Spleen (tissue), 11 donors: ENCODE measurements at regions not wholly inside any gene's neighbourhood (a gene's known extent, or its start where the extent isn't known, plus 50 kb on each side); places are given as distances from the start of the nearest gene placed in this dataset.

Source experiments
- DNase-seq: peaks from one replicate; pipeline ENCODE4 v3.0.0-alpha.2; 2020
- H3K27ac ChIP-seq, 8 donors: fragments of 200-600 bp; sonication (generic) in 7 of 8; 1 replicate in 4 of 8; 2 replicates in 4 of 8; pipeline versions ENCODE4 v1.5.0 to v1.8.0; 2016 to 2021; ENCODE audit warnings: inconsistent platforms in 4 of 8, mild to moderate bottlenecking in 4 of 8, moderate library complexity in 1 of 8
- H3K27me3 ChIP-seq, 7 donors: fragments of 200-600 bp; sonication (generic) in 6 of 7; replicated peaks in 1 of 7; 1 replicate in 4 of 7; 2 replicates in 3 of 7; pipeline versions ENCODE4 v1.5.0 to v1.8.0; 2016 to 2021; ENCODE audit warnings: inconsistent platforms in 3 of 7, mild to moderate bottlenecking in 1 of 7
- H3K36me3 ChIP-seq, 6 donors: fragments of 200-600 bp; sonication (generic) in 5 of 6; 1 replicate in 4 of 6; 2 replicates in 2 of 6; pipeline versions ENCODE4 v1.5.0 to v1.8.0; 2016 to 2021; ENCODE audit warnings: inconsistent platforms in 2 of 6
- H3K4me1 ChIP-seq, 6 donors: fragments of 200-600 bp; sonication (generic) in 5 of 6; 1 replicate in 3 of 6; 2 replicates in 3 of 6; pipeline versions ENCODE4 v1.5.0 to v1.8.0; 2016 to 2021; ENCODE audit warnings: inconsistent platforms in 3 of 6
- H3K4me3 ChIP-seq, 8 donors: fragments of 200-600 bp; sonication (generic) in 7 of 8; 1 replicate in 4 of 8; 2 replicates in 4 of 8; pipeline versions ENCODE4 v1.5.0 to v1.8.0; 2016 to 2021; ENCODE audit warnings: inconsistent platforms in 4 of 8, mild to moderate bottlenecking in 4 of 8, moderate library complexity in 2 of 8
- H3K9me3 ChIP-seq, 8 donors: fragments of 200-600 bp; sonication (generic) in 7 of 8; 1 replicate in 4 of 8; 2 replicates in 4 of 8; pipeline versions ENCODE4 v1.5.0 to v1.8.0; 2016 to 2021; ENCODE audit warnings: inconsistent platforms in 4 of 8
- POLR2A ChIP-seq, 3 donors: fragments of 450-650 bp; IDR thresholded peaks; one replicate each; pipeline ENCODE4 v1.5.1; 2017; ENCODE audit warnings: antibody characterized with exemption in 3 of 3, mild to moderate bottlenecking in 1 of 3
- POLR2AphosphoS5 ChIP-seq, 3 donors: sonication (generic); formaldehyde crosslinking; IDR thresholded peaks; one replicate each; pipeline ENCODE4 v1.5.1; 2017; ENCODE audit warnings: antibody characterized with exemption in 3 of 3
- whole genome bisulfite sequencing, 5 donors: extraction: QIAGEN DNeasy Blood & Tissue Kit in 3 of 5; methylation state at CpG; one replicate each; pipeline versions ENCODE4 v1.1.5 to v1.1.7; 2013 to 2018; 5-methylcytosine and 5-hydroxymethylcytosine counted together
- intact Hi-C: fragments of 100-400 bp; cut with DNase I; formaldehyde crosslinking; loops from one replicate; pipeline ENCODE4 v1.15.0; 2023; ENCODE audit warnings: low total_unique reads
- TF ChIP-seq, protein P1 (sequence below), 11 experiments: fragments of 200-600 bp in 7 of 11; fragments of 450-650 bp in 4 of 11; sonication (generic) in 4 of 11; IDR thresholded peaks in 8 of 11; conservative IDR thresholded peaks in 3 of 11; 1 replicate in 7 of 11; 2 replicates in 4 of 11; pipeline versions ENCODE4 v1.4.0 to v1.8.0; 2016 to 2021; ENCODE audit warnings: antibody characterized with exemption in 11 of 11, inconsistent platforms in 4 of 11, mild to moderate bottlenecking in 1 of 11
- donor health status: healthy with polysubstance abuse.
- donor health status: DM: no; HTN: no; CAD: no; lungs with moderate emphysema.
- donor health status: DM: no; HTN: no; CAD: no.
- donor health status: Bipolar disorder and iron deficiency.
- donor health status: healthy.
- donor health status: DM: no; HTN: no; CAD: no.
- donor health status: DM: yes; HTN: yes; CAD: no.

DNA sequence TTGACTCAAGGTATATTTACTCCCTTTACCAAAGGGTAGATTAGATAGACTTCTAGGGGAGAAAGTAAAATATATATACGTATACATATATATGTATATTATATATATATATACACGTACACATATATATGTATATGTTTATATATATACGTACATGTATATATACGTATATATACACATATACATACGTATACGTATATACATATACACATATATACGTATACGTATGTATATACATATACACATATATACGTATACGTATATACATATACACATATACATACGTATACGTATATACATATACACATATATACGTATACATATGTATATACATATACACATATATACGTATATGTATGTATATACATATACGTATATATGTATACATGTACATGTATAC is 430.5 kb upstream of the ANO3 start:
- Histone ChIP-seq H3K4me1 (no peaks in the 10 kb centered on the region), H3K9me3 (no peaks in the 10 kb centered on the region), H3K36me3 (no peaks in the 10 kb centered on the region), H3K4me3 (no peak overlapping the region), H3K27me3 (no peaks in the 10 kb centered on the region), H3K27ac (no peak overlapping the region)
- TF ChIP-seq POLR2AphosphoS5 (IDR thresholded peaks at IDR 0.05) = no peak
- TF ChIP-seq, protein P1, sequence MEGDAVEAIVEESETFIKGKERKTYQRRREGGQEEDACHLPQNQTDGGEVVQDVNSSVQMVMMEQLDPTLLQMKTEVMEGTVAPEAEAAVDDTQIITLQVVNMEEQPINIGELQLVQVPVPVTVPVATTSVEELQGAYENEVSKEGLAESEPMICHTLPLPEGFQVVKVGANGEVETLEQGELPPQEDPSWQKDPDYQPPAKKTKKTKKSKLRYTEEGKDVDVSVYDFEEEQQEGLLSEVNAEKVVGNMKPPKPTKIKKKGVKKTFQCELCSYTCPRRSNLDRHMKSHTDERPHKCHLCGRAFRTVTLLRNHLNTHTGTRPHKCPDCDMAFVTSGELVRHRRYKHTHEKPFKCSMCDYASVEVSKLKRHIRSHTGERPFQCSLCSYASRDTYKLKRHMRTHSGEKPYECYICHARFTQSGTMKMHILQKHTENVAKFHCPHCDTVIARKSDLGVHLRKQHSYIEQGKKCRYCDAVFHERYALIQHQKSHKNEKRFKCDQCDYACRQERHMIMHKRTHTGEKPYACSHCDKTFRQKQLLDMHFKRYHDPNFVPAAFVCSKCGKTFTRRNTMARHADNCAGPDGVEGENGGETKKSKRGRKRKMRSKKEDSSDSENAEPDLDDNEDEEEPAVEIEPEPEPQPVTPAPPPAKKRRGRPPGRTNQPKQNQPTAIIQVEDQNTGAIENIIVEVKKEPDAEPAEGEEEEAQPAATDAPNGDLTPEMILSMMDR (IDR thresholded peaks at IDR 0.05 in 8 of 11, conservative IDR thresholded peaks at IDR 0.05 in 3 of 11) = no peak
- TF ChIP-seq POLR2A (IDR thresholded peaks at IDR 0.05) = no peak
- WGBS, 5 donors = 86 to 93% (median 91%) methylated on average over 15 of the region's 15 CpGs
- no peak for DNase-seq
- intact Hi-C loops = no loop called here

DNA sequence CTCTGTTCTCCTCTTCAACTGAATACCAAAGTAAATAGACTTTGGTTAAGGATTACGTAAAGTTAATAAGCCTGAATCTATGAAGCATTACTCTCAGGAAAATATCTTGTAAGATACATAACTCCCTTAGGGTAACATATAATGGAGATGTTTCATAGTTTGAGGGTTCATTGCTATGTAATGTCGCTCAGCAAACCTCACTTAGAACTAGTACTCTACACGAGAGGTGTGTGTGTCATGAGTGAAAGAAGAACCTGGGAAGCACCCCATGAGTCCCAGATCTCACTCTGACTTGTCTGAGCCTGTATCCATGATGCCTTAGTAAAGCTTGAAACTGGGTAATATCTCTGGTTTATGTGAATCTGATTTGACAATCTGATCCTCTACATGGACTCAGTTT is 429.5 kb upstream of the ANO3 start:
- TF ChIP-seq, protein P1 (IDR thresholded peaks at IDR 0.05 in 8 of 11, conservative IDR thresholded peaks at IDR 0.05 in 3 of 11) = no peak
- no peak for TF ChIP-seq POLR2AphosphoS5 (IDR thresholded peaks at IDR 0.05)
- no peak for TF ChIP-seq POLR2A (IDR thresholded peaks at IDR 0.05)
- DNase-seq = no peak

GRCh38 chr11:25908726-25909125 is 423.2 kb upstream of the ANO3 start:
- no peaks in the 10 kb centered on the region for H3K36me3 ChIP-seq
- peaks cover 0 to 4% (median 0%) of the 10 kb centered on the region in 8 donors for H3K9me3 ChIP-seq
- no peak overlapping the region for H3K27ac ChIP-seq
- DNase-seq = no peak
- TF ChIP-seq POLR2AphosphoS5 (IDR thresholded peaks at IDR 0.05) = no peak
- no peak for TF ChIP-seq POLR2A (IDR thresholded peaks at IDR 0.05)
- TF ChIP-seq, protein P1 (IDR thresholded peaks at IDR 0.05 in 8 of 11, conservative IDR thresholded peaks at IDR 0.05 in 3 of 11) = no peak
- H3K4me3 ChIP-seq = no peak overlapping the region
- no peaks in the 10 kb centered on the region for H3K4me1 ChIP-seq
- intact Hi-C loops = no loop called here
- WGBS, 5 donors = 61 to 85% (median 69%) methylated on average over 2 of the region's 2 CpGs
- H3K27me3 ChIP-seq = no peaks in the 10 kb centered on the region

More for the DNA sequence above, 429.5 kb upstream of the ANO3 start:
- H3K9me3 ChIP-seq = no peaks in the 10 kb centered on the region
- 51 to 95% (median 83%) methylated on average over 3 of the region's 3 CpGs for WGBS, 5 donors
- no peak overlapping the region for H3K27ac ChIP-seq
- H3K36me3 ChIP-seq = no peaks in the 10 kb centered on the region
- no peak overlapping the region for H3K4me3 ChIP-seq
- intact Hi-C loops = no loop called here
- no peaks in the 10 kb centered on the region for H3K4me1 ChIP-seq
- no peaks in the 10 kb centered on the region for H3K27me3 ChIP-seq

DNA sequence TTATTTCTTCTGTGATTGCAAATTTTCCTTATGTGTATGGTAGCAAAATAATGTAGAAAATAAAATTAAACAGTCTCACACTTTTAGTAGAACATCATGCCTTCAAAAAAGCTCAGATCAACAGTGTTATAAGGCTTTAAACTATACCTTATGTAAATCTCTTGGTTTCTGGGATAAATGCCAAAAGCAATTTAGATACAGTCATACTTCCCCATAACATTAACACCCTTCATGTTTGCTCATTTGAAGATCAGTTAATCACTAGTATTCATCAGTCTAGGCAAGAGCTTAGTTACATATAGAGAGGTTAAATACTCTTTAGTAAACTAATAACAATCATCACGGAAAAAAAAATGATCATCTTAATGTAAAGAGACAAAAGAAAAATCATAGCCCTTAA is 421.8 kb upstream of the ANO3 start:
- whole genome bisulfite sequencing, 5 donors = 63 to 85% (median 73%) methylated on average over 1 of the region's 1 CpG
- Histone ChIP-seq H3K27ac (no peak overlapping the region), H3K27me3 (no peaks in the 10 kb centered on the region), H3K4me1 (no peaks in the 10 kb centered on the region), H3K9me3 (peaks cover 0 to 13% (median 5%) of the 10 kb centered on the region in 8 donors), H3K4me3 (no peak overlapping the region), H3K36me3 (no peaks in the 10 kb centered on the region)
- DNase-seq = no peak
- TF ChIP-seq POLR2A (IDR thresholded peaks at IDR 0.05) (no peak), POLR2AphosphoS5 (IDR thresholded peaks at IDR 0.05) (no peak)
- TF ChIP-seq, protein P1 (IDR thresholded peaks at IDR 0.05 in 8 of 11, conservative IDR thresholded peaks at IDR 0.05 in 3 of 11) = no peak
- intact Hi-C loops = no loop called here
